Gastrocnemius medialis (tissue), 4 donors: ENCODE measurements at regions not wholly inside any gene's neighbourhood (a gene's known extent, or its start where the extent isn't known, plus 50 kb on each side); places are given as distances from the start of the nearest gene placed in this dataset.

Source experiments
- POLR2A ChIP-seq, 2 donors: fragments of 450-650 bp; IDR thresholded peaks; one replicate each; pipeline ENCODE4 v1.6.1; 2017; ENCODE audit warnings: antibody characterized with exemption in 2 of 2, mild to moderate bottlenecking in 2 of 2, moderate library complexity in 2 of 2
- TF ChIP-seq, protein P1 (sequence below), 5 experiments: fragments of 450-650 bp in 3 of 5; fragments of 200-600 bp in 2 of 5; sonication (generic) in 2 of 5; IDR thresholded peaks in 4 of 5; conservative IDR thresholded peaks in 1 of 5; 1 replicate in 4 of 5; 2 replicates in 1 of 5; pipeline ENCODE4 v1.5.1; 2016 to 2019; ENCODE audit warnings: antibody characterized with exemption in 5 of 5, mild to moderate bottlenecking in 3 of 5, moderate library complexity in 3 of 5

DNA sequence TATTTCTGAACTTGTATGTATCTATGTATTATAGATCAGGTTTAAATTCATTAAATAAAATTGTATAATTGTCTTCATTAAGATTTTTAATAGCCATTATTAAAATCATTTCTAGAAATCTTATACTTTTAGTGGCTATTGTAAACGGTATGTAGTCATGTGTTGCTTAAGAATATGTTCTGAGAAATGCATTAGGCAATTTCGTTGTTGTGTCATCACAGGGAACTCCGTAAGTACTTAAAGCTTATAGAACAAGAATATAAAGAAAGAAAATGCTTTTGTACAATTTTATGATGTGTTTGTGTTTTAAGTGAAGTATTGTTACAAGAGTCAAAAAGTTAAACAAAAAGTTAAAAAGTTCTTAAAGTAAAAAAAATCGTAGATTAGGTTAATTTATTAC is 765.8 kb downstream of the METTL4 start:
- TF ChIP-seq POLR2A (IDR thresholded peaks at IDR 0.05), result no peak
- TF ChIP-seq, protein P1, sequence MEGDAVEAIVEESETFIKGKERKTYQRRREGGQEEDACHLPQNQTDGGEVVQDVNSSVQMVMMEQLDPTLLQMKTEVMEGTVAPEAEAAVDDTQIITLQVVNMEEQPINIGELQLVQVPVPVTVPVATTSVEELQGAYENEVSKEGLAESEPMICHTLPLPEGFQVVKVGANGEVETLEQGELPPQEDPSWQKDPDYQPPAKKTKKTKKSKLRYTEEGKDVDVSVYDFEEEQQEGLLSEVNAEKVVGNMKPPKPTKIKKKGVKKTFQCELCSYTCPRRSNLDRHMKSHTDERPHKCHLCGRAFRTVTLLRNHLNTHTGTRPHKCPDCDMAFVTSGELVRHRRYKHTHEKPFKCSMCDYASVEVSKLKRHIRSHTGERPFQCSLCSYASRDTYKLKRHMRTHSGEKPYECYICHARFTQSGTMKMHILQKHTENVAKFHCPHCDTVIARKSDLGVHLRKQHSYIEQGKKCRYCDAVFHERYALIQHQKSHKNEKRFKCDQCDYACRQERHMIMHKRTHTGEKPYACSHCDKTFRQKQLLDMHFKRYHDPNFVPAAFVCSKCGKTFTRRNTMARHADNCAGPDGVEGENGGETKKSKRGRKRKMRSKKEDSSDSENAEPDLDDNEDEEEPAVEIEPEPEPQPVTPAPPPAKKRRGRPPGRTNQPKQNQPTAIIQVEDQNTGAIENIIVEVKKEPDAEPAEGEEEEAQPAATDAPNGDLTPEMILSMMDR (IDR thresholded peaks at IDR 0.05 in 4 of 5, conservative IDR thresholded peaks at IDR 0.05 in 1 of 5), result no peak
